Fibroblast of skin of back (primary cell): ENCODE measurements at regions not wholly inside any gene's neighbourhood (a gene's known extent, or its start where the extent isn't known, plus 50 kb on each side); places are given as distances from the start of the nearest gene placed in this dataset.

ENCODE experiments used
- DNase-seq: peaks from one replicate; pipeline ENCODE4 v3.0.0-alpha.2; 2013

GRCh38 chr20:23251779-23252178 is 98.8 kb upstream of the NXT1 start:
- DNase-seq = no peak

DNA sequence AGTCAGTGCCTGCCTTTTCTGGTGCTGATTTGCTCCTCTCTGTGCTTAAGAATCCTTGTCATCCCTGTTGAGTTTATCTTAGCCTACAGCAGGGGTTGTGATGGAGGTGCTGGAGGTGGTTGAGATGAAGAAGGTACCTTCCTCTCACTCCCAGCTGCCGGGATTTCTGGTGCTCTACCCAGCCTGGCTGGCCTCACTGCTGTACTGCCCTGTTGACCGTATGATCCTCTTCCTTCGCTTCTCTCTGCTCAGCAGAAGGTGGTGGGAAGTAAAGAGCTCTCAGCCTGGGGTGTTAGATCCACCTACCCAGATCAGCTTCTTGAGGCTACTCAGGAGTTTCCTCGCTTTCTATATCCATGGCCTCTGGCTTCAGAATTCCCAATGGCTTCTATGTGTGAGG is 101.0 kb upstream of the NXT1 start:
- no peak for DNase-seq

DNA sequence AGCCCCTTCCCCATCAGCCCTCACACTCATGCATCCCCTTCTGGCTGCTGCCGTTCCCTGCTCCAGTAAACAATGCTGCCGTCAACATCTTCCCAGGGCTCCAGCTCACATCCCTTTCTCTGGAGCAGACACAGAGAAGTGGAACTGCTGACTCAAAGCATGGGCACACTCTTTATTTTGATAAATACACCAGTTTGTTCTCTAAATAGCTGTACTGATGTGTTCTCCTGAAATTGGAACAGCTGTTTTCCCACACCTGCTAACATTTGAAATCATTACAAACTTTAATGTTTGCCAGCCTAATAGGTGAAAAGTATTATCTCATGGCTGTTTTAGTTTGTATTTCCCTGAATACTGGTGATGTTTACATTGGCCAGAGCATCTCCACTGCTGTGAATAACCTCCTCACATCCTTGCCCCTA is 102.1 kb upstream of the NXT1 start:
- DNase-seq = no peak

GRCh38 chr20:23246717-23247664 is 103.6 kb upstream of the NXT1 start:
- DNase-seq = no peak

DNA sequence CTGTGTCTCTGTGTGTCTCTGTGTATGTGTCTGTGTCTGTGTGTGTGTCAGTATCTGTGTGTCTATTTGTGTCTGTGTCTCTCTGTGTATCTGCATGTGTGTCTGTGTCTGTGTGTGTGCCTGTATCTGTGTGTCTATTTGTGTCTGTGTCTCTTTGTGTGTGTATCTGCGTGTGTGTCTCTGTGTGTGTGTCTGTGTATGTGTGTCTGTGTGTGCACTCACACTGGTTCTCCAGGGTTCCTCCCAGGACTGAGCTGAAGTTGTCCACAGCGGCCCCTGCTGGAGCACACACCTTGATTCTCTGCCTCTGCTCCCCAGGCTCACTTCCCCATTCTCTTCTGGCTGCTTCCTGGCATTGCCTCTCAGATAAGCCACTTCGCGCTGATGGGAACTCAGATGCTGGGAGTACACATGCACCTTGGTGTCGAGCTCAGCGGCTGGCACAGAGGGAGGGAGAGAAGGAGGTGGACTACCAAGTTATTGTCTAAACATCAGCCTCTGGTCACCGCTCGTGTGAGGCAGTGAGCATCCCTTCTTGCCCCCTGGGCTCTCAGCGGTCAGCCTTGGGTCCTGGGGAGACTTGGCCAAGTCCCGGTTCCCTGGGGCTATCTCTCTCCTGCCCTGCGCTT is 104.9 kb upstream of the NXT1 start:
- DNase-seq = no peak

DNA sequence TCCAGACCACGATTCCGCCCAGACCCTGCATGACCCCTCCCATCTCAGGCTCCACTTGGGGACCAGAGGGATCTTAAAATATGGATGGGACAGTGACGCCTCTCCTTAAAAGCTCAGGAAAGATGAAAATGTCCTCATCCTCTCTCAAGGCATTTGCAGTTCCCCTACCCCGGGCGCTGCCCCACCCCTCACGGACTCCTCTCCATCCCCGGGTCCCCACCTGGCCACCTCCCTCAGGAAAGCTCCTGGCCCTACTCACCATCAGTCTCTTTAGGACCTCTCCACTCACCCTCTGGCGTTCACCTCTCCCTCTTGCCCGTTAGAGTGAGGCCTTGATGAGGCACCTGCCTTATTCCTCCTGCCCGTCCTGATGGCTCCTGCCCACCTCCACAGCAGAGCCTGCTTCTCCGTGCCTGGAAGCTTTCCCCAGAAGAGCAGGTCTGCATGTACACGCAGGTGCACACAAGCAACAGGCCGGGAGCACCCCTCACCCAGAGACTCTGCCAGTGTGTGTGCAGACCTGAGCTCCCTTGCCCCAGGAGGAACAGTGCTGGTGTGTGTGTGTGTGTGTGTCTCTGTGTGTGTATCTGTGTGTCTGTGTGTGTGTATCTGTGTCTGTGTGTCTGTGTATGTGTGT is 105.6 kb upstream of the NXT1 start:
- DNase-seq = no peak

DNA sequence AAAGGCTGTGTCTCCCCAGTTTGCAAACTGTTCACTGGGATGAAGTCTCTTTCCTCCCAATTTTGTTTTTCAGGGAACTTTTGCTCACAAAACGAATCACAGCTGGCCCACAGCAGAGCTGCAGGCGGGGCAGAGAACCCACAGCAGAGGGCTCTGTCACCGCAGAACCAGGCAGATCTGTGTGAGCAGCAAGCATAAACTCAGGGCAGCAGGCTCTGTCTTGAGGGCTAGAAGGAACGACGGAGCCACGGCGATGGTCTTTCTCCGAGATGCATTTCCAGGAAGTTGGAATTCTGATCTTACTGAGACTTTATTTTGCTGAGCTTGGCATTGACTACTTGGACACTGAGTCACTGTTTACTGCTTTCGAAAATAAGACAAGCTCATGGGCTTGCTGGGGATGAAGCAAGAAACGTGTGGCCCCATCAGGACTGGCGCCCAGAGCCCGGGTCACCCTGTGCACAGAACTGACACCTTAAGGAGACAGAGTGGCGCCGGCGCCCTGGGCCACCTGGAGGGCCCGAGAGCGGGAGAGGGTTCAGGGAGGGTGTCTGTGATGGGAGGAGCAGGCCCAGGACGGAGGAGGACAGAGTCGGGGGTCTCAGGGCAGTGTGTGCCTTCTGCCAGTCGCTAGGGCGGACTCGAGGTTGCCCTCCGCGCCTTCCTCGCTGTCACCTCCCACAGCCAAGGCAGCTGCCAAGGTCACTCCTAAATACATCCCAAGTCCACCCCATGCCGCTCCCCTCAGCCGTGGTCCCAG is 106.3 kb upstream of the NXT1 start:
- no peak for DNase-seq

GRCh38 chr20:23243791-23244155 is 106.8 kb upstream of the NXT1 start:
- no peak for DNase-seq

DNA sequence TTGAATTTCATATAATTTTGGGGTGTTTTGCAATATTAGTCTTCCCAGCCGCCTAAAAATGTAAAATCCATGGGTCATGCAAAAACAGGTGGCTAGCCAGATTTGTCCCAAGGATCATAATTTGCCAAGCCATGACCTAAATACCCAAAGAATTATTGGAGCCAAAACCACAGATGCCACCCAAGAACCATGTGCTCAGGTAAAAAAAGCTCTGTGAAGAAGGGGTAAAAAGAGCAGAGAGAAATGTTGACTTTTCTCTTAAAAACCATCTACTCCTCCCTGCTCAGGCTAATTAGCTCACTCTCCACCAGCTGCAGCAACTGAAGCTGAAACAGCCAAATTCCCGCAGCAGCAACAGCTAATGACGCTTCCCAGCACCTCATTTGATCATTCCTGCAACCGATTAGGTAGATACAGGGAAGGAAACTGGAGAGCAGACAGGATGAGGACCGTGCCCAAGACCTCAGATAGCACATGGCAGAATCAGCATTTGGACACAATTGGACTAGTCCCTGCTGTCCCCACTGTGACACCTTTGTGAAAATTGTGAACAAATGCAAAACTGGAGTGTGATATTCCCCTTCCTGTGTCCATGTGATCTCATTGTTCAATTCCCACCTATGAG is 107.9 kb upstream of the NXT1 start:
- DNase-seq = no peak

DNA sequence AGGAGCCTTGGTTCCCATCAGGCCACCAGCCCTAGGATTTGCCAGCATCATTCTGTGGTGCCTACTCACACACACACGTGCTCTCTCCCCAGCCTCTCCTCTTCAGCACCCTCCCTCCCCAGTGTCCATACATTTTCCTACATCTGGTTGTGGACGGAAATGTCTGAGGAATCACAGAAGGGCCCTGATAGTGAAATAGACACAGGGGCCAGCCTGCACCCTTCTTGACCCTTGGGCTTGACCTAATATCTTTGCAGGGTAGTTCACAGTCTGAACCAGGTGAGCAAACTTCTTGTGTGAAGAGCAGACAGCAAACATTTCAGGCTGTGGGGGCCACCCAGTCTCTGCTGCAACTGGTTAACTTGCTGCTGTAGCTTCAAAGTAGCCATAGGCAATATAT is 108.5 kb upstream of the NXT1 start:
- DNase-seq = no peak

DNA sequence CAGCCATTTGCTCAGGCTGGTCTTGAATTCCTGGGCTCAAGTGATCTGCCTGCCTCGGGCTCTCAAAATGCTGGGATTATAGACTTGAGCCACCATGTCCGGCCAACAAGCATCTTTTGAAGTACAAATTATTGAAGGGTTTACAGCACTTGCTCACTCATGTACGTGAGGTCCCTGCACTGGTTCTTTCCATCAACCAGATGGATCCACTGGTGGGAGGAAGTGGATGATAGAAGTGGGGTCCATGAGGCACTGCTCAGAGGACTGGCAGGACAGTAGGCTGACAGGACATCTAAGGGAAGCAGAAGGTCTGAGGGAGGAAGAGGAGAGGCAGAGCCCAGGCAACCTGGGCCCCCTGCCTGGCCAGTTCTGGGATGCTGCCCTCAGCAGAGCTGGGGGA is 109.2 kb upstream of the NXT1 start:
- no peak for DNase-seq

- DNase-seq = no peak
Observed at GRCh38 chr20:23240519-23240918, 110.1 kb upstream of the NXT1 start.

DNA sequence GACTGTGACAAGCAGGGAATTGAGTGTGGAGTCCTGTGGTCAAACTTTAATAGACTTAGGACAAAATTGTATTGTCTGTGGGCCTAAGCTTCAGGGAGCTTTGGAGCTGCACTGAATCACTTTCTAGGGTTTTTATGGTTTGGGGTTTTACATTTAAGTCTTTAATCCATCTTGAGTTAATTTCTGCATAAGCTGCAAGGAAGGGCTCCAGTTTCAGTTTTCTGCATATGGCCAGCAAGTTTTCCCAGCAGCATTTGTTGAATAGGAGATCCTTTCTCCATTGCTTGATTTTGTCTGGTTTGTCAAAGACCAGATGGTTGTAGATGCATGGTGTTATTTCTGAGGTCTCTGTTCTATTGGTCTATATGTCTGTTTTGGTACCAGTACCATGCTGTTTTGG is 113.4 kb upstream of the NXT1 start:
- DNase-seq = no peak

GRCh38 chr20:23235173-23236027 is 115.2 kb upstream of the NXT1 start:
- DNase-seq = peak; percentile 58

GRCh38 chr20:23234311-23235078 is 116.1 kb upstream of the NXT1 start:
- no peak for DNase-seq

- DNase-seq = no peak
Observed at GRCh38 chr20:23233341-23233740, 117.2 kb upstream of the NXT1 start.

DNA sequence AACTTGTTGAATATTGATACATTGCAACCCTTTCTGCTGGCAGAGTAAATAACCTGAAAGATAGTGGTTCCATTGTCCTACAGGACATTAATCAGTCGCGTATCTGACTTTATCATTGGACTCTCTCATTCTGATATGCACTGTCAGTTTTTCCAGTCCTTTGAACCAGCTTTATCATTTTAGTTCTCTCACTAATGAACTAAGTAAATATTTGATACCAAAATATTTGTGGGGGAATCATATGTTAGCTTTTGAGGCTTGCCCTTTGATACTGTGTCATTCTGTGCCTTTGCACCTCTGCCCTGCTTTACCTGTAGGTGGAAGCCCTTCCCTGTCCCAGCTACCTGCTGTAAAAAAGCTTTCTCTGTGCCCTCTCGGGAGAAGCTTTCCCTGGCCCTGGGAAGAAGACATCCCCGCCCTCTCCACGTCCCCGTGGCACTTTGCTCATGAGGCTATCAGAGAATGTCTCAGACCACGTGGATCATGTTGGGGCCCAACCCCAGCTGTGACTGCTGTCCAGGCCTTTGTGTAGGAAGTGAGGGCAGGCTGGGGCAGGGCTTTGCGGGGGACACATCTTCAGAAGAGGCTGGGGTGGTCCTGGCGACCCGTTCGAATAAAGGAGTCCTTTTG is 117.8 kb upstream of the NXT1 start:
- DNase-seq = no peak

GRCh38 chr20:23232219-23232581 is 118.4 kb upstream of the NXT1 start:
- DNase-seq = no peak

DNA sequence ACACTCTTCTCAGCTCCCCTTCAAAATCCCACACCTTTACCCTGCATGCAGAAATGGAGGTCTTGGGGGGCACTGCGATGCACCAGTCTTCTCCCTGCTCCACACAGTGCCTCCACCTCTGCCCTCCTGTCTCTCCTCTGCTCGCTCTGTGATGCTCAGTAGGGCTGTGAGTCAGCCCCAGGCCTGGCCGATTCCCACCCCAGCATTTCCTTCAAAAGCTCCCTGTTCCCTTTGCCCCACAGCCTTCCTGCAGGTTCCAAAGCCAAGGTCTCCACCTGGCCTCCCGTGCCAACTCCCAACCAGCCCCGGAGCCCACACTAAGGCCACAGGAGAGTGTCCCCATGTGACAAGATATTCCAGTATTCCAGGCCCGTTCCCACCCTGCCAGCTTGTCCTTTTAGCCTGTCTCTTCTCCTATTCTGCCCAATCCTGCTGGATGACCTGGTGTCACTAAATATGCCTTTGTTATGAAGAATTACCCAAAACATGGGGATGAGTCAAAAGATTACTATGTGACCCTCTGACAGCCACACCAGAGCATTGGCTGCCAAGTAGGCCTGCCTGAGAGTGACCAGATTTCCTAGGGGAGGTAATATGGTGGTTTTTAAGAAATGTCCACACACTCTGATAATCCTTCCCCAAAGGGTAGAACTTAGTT is 118.9 kb upstream of the NXT1 start:
- DNase-seq = peak; percentile 70
